BE2C (cell line): ENCODE measurements at regions not wholly inside any gene's neighbourhood (a gene's known extent, or its start where the extent isn't known, plus 50 kb on each side); places are given as distances from the start of the nearest gene placed in this dataset.

Source experiments
- DNase-seq: peaks from one replicate; pipeline ENCODE4 v3.0.0-alpha.2; 2020
- H3K27me3 ChIP-seq: fragments of 250-450 bp; sonication (Bioruptor Pico); 2 replicates; pipeline ENCODE4 v1.5.1; 2020; ENCODE audit warnings: mild to moderate bottlenecking
- H3K36me3 ChIP-seq: fragments of 250-450 bp; sonication (Bioruptor Pico); 2 replicates; pipeline ENCODE4 v1.5.1; 2020; ENCODE audit warnings: mild to moderate bottlenecking
- H3K4me1 ChIP-seq: fragments of 250-450 bp; sonication (Bioruptor Pico); 2 replicates; pipeline ENCODE4 v1.5.1; 2020
- H3K4me3 ChIP-seq: 2 replicates; pipeline ENCODE4 v1.5.1; 2011; ENCODE audit warnings: low read depth, low read length
- H3K9me3 ChIP-seq: fragments of 250-450 bp; sonication (Bioruptor Pico); 2 replicates; pipeline ENCODE4 v1.5.1; 2020
- TF ChIP-seq, protein P1 (sequence below): IDR thresholded peaks from 2 replicates; pipeline ENCODE4 v1.5.1; 2012; ENCODE audit warnings: mild to moderate bottlenecking, low read depth, low read length

GRCh38 chr18:44186001-44186400, 494.7 kb upstream of the SETBP1 start:
- Histone ChIP-seq H3K4me1 (no peaks in the 10 kb centered on the region), H3K36me3 (no peaks in the 10 kb centered on the region), H3K4me3 (no peak overlapping the region), H3K9me3 (no peaks in the 10 kb centered on the region), H3K27me3 (no peaks in the 10 kb centered on the region)
- TF ChIP-seq, protein P1, sequence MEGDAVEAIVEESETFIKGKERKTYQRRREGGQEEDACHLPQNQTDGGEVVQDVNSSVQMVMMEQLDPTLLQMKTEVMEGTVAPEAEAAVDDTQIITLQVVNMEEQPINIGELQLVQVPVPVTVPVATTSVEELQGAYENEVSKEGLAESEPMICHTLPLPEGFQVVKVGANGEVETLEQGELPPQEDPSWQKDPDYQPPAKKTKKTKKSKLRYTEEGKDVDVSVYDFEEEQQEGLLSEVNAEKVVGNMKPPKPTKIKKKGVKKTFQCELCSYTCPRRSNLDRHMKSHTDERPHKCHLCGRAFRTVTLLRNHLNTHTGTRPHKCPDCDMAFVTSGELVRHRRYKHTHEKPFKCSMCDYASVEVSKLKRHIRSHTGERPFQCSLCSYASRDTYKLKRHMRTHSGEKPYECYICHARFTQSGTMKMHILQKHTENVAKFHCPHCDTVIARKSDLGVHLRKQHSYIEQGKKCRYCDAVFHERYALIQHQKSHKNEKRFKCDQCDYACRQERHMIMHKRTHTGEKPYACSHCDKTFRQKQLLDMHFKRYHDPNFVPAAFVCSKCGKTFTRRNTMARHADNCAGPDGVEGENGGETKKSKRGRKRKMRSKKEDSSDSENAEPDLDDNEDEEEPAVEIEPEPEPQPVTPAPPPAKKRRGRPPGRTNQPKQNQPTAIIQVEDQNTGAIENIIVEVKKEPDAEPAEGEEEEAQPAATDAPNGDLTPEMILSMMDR = no peak
- no peak for DNase-seq

- Histone ChIP-seq H3K36me3 (no peaks in the 10 kb centered on the region), H3K27me3 (no peaks in the 10 kb centered on the region), H3K4me1 (no peaks in the 10 kb centered on the region), H3K9me3 (no peaks in the 10 kb centered on the region), H3K4me3 (no peak overlapping the region)
- DNase-seq = no peak
- TF ChIP-seq, protein P1 = no peak
These were observed 493.6 kb upstream of the SETBP1 start for GRCh38 chr18:44187090-44187489.

GRCh38 chr18:44195394-44196140, 485.1 kb upstream of the SETBP1 start:
- TF ChIP-seq, protein P1 = no peak
- H3K4me3 ChIP-seq = no peak overlapping the region
- no peaks in the 10 kb centered on the region for H3K4me1 ChIP-seq
- H3K9me3 ChIP-seq = no peaks in the 10 kb centered on the region
- H3K27me3 ChIP-seq = no peaks in the 10 kb centered on the region
- no peaks in the 10 kb centered on the region for H3K36me3 ChIP-seq
- no peak for DNase-seq

- H3K27me3 ChIP-seq = no peaks in the 10 kb centered on the region
- H3K4me1 ChIP-seq = no peaks in the 10 kb centered on the region
- H3K36me3 ChIP-seq = no peaks in the 10 kb centered on the region
- no peak overlapping the region for H3K4me3 ChIP-seq
- TF ChIP-seq, protein P1 = no peak
- DNase-seq = no peak
- H3K9me3 ChIP-seq = no peaks in the 10 kb centered on the region
These were observed 482.7 kb upstream of the SETBP1 start for GRCh38 chr18:44197832-44198611.

DNA sequence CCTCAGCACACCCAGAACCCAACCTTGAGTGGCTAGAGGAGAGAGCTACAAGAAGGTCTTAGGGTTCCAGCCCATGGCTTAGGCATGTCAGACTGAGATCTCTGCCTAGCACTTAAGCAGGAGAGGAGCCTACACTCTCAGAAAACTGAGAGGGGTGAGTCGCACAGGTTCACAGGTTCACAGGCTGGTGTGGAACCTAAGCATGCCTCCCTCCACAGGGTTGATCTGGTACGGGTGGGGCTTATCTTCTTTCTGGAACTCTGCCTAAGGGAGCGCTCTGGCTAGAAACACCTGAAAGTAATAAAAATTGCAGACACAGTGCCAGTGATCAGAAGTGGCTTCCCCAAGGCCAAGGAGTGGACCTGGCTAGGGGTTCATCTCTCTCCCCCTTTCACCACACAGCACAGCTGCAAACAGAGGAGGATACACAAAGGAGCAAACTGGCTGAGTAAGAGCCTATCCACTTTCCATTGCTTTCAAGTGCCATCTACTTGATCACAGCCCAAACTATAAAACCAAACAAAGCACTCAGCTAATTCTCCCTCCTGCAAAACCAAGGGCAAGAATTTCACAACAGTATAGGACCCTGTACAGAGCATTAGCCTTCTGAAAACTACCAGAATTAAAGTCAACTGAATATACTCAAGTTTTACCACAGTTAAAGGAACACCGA, 481.9 kb upstream of the SETBP1 start:
- DNase-seq = no peak
- TF ChIP-seq, protein P1 = no peak
- Histone ChIP-seq H3K4me3 (no peak overlapping the region), H3K9me3 (no peaks in the 10 kb centered on the region), H3K27me3 (no peaks in the 10 kb centered on the region), H3K4me1 (no peaks in the 10 kb centered on the region), H3K36me3 (no peaks in the 10 kb centered on the region)
